HL-60/S4 treated with phorbol 12-myristate 13-acetate at 8.2 ng/mL for 4 days and 3 days (cell line): ENCODE measurements at regions not wholly inside any gene's neighbourhood (a gene's known extent, or its start where the extent isn't known, plus 50 kb on each side); places are given as distances from the start of the nearest gene placed in this dataset.

Experiments used
- in situ Hi-C: fragments of 300-500 bp; cut with MboI; formaldehyde crosslinking; loops from 2 replicates; pipeline ENCODE4 v1.15.0; 2022; ENCODE audit warnings: low sequenced_read_pairs

DNA sequence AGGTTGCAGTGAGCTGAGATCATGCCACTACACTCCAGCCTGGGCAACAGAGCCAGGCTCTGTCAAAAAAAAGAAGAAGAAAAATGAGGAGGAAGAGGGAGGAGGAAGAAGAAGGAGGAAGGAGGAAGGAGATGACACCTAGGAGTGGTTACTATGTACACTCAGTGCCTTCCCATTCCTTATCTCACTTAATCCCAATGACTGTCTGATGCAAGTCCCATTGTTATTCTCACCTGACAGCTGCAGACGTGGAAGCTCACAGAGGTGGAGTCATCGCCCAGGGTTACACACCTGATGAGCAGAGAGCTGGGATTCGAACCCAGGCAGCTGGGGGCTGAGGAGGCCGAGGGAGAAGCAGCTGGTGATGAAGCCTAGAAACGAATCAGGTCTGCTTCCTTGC is 258.8 kb downstream of the SNX10 start:
- in situ Hi-C loops = no loop called here

DNA sequence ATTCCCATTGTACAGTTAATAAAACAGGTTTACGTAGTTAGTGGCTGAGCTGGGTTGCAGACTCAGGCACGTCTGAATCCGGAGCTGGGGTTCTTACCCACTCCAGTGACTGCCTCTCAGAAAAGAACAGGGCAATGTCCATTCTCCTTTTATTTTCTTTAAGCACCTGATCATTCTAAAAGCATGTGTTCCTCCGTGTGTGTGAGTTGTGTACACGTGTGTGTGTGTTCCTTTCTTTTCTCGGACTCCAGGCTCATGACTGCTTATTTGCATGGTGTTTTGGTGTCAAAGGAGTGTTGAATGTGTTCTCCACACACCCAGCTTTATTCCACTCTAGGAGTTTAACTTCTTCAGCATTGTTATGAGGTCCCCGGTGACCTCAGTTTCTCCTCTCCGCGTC is 260.1 kb downstream of the SNX10 start:
- in situ Hi-C loops = no loop called here

DNA sequence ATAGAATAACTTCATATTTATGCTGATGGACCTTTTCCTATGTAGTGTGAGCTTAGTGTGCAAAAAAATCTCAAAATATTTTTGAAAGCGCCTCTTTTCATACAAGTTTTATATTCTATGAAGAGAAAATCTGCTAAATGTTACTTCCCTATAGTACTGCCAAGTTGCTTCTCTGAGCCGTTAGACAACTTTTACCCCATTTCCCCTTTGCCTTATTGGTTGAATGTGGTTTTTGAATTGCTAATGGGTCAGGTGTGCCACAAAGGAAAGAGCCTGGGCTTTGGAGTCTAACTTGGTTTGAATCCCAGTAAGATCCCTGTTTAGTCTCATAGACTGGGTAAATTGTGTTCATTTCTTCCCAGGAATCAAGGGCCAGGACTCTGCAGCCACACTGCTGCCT is 261.5 kb downstream of the SNX10 start:
- in situ Hi-C loops = no loop called here

DNA sequence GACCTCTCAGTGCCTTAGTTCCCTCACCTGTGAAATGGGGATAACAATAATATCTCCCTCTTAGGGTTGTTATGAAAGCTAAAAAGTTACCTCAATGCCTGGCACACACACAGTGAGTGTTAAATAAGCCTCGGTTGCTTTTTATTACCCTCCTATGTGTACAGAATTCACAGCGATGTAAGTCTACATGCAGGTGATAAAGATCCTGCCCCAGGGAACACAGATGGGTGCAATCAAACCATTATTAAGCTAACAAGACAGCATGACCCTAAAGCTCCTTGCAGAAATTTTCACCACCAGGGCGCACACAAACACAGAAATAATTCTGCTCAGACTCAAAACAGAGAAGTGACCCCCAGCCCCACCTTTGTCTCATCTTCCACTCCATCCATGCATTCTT is 261.9 kb downstream of the SNX10 start:
- in situ Hi-C loops = no loop called here

- in situ Hi-C loops = no loop called here
Measured at GRCh38 chr7:26554952-26555351, 263.3 kb downstream of the SNX10 start.

DNA sequence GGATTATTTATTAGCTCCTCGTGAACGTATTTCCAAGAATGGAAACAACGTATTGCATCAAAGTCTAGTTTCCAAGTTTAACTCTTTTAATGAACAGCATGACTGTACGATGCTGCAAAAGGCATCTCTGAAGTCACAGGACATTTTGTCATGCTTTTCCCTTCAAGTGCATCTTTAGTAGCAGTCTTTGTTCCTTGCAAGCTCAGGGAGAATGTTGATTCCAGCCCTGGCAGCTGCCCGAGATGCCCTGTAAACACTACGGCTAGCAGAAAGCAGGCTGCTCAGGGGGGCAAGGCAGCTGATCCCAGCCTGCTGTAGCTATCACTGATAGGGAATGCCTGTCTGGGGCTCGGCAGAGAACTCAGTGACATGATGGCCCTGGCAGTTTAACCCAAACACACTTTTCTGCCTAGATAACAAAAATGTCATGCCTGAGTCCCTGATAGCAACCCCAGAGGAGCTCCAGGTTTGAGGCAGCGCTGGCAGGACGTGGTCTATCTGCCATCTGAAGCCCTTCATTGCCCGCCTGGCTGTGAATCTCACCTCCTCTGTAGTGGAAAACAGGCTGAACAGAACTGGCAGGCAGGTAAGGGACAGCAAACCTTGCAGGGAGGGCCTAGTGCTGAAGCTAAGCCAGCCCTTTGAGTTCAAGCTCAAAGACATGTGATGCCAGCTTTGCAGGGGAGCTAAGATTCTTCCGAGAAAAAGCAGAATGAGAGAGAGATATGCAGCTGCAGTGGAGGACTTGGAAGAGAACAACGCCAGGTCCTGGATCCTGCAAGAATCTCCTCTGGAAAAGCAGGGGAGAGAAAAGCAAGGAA is 264.6 kb downstream of the SNX10 start:
- in situ Hi-C loops = no loop called here

DNA sequence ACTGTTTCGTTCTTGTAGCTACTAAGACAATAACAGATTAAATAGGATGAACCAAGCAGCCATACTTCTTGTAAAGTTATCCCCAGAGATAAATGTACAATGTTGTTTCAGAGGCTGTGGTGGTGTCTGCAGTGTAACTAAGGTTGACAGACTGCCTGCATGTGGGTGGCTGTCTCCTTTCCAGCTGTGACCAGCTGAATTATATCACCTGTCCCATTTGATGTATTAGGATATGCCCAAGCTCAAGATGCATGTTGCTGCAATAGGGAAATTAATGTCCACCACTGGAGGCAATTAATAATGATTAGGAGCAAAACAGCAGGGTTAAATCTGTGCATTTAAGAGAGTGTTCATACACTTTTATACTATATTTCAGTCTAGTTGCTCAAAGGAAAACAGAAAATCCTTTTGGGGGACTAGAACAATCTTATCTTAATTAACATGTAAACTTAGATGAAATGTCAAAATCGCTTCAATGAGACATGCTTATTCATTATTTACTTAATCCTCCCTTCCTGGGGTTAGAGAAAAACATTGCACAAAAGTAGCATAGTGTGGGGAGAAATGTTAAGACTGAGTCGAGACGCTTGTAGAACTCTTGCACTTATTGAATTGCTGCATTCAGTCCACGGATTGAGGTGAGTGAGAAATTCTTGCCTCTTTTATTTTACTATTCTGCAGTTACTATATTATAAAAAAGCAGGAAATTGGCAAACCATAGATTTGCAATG is 269.0 kb downstream of the SNX10 start:
- in situ Hi-C loops = no loop called here

DNA sequence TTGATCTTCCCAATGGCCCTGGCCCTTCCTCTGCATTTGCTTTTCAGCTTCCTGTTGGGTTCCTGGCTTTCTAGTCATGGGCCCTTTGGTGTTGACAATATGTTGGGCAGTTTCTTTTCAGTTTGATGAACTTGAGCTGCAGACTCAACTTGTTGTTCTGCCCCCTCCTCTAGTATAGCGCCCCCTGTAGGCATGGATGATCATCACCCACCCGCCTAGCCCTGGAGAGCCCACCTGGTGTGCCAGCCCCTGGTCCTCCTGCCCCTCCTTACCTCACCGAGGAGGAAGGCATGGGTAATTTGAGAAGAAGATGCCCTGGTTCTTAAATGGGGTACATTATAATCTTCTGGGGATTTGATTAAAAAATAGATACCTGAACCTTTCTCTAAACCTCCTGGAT is 271.2 kb downstream of the SNX10 start:
- in situ Hi-C loops = no loop called here

- in situ Hi-C loops = no loop called here
Measured at GRCh38 chr7:26563406-26563805, 271.7 kb downstream of the SNX10 start.

- in situ Hi-C loops = no loop called here
Measured at GRCh38 chr7:26567266-26567665, 275.6 kb downstream of the SNX10 start.

GRCh38 chr7:26574476-26574875 is 282.8 kb downstream of the SNX10 start:
- in situ Hi-C loops = no loop called here

- in situ Hi-C loops = no loop called here
Measured at GRCh38 chr7:26580064-26580591, 284.3 kb downstream of the SKAP2 start.

- in situ Hi-C loops = no loop called here
Measured at GRCh38 chr7:26580711-26581110, 283.7 kb downstream of the SKAP2 start.

DNA sequence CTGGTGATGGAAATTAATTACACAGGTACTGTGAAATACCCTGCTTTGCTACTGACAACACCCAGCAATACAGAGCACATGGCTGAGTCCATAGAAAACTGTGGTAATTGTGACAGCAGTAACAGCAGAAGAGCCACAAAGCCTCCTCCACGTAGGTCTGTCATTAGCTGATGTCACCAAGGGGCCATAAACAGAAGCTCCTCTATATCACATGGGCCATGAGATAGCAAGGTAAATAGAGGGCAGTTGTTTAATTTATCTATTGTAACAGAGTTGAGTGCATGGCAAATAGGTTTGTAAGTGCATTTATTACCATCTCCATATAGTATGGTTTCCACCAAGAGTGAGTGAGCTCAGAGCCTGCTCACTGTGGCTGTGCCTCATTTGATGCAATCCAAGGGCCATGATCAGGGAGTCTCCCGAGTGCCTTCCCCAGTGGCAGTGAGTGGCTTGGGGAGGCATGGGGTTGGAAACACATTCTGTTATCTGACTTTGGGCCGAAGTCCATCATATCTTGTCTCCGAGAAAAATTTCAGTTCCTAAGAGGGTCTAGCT is 281.2 kb downstream of the SKAP2 start:
- in situ Hi-C loops = no loop called here

- in situ Hi-C loops = no loop called here
Measured at GRCh38 chr7:26584326-26584725, 280.1 kb downstream of the SKAP2 start.

DNA sequence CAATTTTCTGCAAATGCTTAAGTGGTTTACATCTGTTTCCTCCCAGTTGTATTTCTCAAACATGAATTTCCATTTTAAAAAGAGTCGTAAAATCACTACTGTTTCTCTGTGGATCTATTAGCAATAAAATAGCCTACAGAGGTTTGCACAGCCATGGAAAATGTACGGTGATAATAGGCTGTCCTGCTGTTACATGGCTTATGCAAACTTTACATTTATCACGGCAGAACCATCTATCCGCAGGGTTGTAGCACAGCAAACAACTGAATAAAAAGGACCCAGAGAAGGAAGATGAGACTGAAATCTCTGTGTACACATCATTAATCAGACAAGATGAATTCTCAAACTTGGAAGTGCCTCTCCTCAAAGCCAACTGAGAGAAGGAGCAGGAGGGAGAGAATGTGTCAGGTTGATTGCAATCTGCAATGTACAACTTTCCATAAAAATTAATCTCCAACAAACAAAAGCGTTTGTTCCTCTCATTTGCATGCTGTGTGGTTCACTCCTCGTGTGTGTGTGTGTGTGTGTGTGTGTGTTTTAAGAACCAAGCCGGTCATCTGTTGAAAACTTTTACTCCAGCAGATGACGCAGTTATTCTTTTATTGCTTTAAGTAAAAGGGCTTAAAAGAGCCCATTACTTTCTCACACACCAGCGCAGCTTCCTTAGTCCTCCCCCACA is 279.3 kb downstream of the SKAP2 start:
- in situ Hi-C loops = no loop called here

DNA sequence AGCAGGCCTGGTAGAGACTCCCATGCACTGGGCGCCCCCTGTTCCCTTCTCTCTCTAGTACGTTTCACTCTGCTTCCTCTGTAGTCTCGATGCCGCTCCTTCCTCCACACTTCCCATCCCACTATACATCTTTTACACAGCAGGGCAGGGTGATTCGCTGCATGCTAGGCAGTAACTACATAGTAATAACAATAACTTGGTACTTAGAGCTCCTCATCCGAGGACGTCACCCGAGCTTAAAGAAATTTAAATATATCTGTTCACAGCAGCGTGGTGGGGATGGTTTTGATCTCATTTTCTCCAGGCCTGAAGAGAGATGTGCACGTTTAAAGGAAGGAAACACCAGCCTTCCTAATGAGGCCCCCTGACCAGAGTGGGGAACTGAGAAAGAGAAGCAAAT is 276.9 kb downstream of the SKAP2 start:
- in situ Hi-C loops = no loop called here

DNA sequence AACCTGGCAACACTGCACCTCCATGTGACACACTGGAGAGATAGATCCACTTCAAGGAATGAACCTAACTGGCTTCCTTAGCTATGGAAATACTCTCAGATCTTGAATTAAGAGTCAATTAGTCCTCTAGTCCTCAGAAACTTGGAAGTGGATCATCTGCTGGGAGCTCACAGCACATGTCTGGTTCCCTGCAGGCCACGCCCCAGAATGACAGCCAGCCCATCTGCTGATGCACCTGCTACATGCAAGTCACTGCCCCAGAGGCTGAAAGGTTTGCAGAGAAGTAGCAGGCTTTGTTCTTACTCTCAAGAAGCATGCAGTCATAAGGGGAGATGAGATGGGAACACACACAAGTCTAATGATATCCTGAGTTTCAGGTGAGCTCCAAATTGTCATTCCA is 275.9 kb downstream of the SKAP2 start:
- in situ Hi-C loops = no loop called here

DNA sequence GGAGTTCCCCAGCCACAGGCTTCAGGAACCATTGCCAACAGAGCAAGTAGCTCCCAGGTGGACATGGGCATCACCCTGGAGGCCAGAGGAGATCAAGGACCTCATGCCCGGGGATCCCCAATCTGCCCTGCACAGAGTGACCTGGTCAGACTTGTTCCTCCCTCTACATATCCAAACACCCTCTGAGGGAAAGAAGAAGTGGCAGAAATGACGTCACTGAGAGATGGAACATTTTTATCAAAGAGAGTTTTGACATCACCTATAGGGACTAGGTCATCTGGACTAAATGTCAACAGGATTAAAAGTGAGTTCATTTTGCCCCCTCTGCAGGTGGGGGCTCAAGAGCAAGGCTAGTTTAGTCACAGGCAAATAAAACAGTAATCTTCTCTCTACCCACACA is 273.7 kb downstream of the SKAP2 start:
- in situ Hi-C loops = no loop called here

GRCh38 chr7:26592011-26592410 is 272.4 kb downstream of the SKAP2 start:
- in situ Hi-C loops = no loop called here

DNA sequence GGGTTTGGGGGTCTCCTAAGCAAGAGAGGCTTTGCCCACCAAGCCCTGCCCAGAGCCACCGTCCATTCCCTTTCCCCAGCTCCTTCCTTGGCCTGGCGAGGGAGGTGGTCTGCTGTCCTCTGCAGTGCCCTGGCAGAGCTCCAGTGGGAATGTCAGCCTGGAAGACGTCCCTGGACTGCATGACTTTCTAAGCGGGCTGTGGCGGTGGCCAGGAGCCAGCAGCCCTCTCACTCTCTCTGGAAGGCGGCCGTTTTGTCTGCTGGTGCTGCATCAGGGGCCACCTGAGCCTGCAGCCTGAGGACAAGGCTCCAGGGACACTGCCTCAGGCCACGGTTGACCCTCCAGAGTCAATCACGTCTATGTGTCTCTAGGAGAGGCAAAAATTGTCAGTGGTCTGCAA is 271.0 kb downstream of the SKAP2 start:
- in situ Hi-C loops = no loop called here
